GM12878 (cell line): ENCODE measurements at regions not wholly inside any gene's neighbourhood (a gene's known extent, or its start where the extent isn't known, plus 50 kb on each side); places are given as distances from the start of the nearest gene placed in this dataset.

Experiments used
- BMI1 ChIP-seq: fragments of 450-650 bp; IDR thresholded peaks from 2 replicates; pipeline ENCODE4 v1.6.1; 2016; ENCODE audit warnings: mild to moderate bottlenecking, moderate library complexity, borderline replicate concordance
- CREM ChIP-seq: IDR thresholded peaks from 2 replicates; pipeline ENCODE4 v1.6.1; 2014; ENCODE audit warnings: antibody characterized with exemption, low read depth
- FOS ChIP-seq: IDR thresholded peaks from 3 replicates; pipeline ENCODE4 v1.6.1; 2011; ENCODE audit warnings: borderline replicate concordance; ENCODE audit not compliant: insufficient read length; ENCODE audit errors: extremely low read depth
- FOXM1 ChIP-seq: IDR thresholded peaks from 2 replicates; pipeline ENCODE4 v1.6.1; 2012; ENCODE audit warnings: low read depth, mild to moderate bottlenecking, inconsistent platforms, low read length, moderate library complexity
- HDGF ChIP-seq: fragments of 450-650 bp; IDR thresholded peaks from 2 replicates; pipeline ENCODE4 v1.6.1; 2016; ENCODE audit warnings: antibody characterized with exemption
- MEF2A ChIP-seq: IDR thresholded peaks from 2 replicates; pipeline ENCODE4 v1.6.1; 2011; ENCODE audit warnings: low read depth, mild to moderate bottlenecking, low read length, moderate library complexity; ENCODE audit not compliant: insufficient read depth
- MTA2 ChIP-seq: fragments of 450-650 bp; IDR thresholded peaks from 2 replicates; pipeline ENCODE4 v1.6.1; 2016; ENCODE audit warnings: low read depth, mild to moderate bottlenecking, moderate library complexity
- PBX3 ChIP-seq: IDR thresholded peaks from 2 replicates; pipeline ENCODE4 v1.6.1; 2011; ENCODE audit warnings: mild to moderate bottlenecking, low read depth, low read length, moderate library complexity; ENCODE audit not compliant: insufficient replicate concordance
- RELB ChIP-seq: fragments of 450-650 bp; IDR thresholded peaks from 2 replicates; pipeline ENCODE4 v1.6.1; 2017; ENCODE audit warnings: low read depth, mild to moderate bottlenecking, moderate library complexity
- RUNX3 ChIP-seq: IDR thresholded peaks from 2 replicates; pipeline ENCODE4 v1.6.1; 2012; ENCODE audit warnings: low read length, inconsistent platforms
- SIN3A ChIP-seq: IDR thresholded peaks from 2 replicates; pipeline ENCODE4 v1.6.1; 2012; ENCODE audit warnings: low read depth, low read length, improper control_type of control experiment
- SMAD1 ChIP-seq: fragments of 450-650 bp; IDR thresholded peaks from 2 replicates; pipeline ENCODE4 v1.6.1; 2018; ENCODE audit warnings: mild to moderate bottlenecking, low read depth; ENCODE audit not compliant: partially characterized antibody
- SRF ChIP-seq, 2 experiments: IDR thresholded peaks; 2 replicates each; pipeline ENCODE4 v1.6.1; 2011; ENCODE audit warnings: low read depth in 2 of 2, low read length in 2 of 2, mild to moderate bottlenecking in 1 of 2, moderate library complexity in 1 of 2
- SUPT20H ChIP-seq: IDR thresholded peaks from 2 replicates; pipeline ENCODE4 v1.6.1; 2011; ENCODE audit warnings: low read depth, mild to moderate bottlenecking, low read length, moderate library complexity, borderline replicate concordance; ENCODE audit not compliant: control insufficient read depth
- WRNIP1 ChIP-seq: IDR thresholded peaks from 2 replicates; pipeline ENCODE4 v1.6.1; 2011; ENCODE audit warnings: low read depth, low read length, improper control_type of control experiment, borderline replicate concordance
- ZBTB33 ChIP-seq: fragments of 450-650 bp; IDR thresholded peaks from 2 replicates; pipeline ENCODE4 v1.6.1; 2017; ENCODE audit warnings: mild to moderate bottlenecking
- ZBTB40 ChIP-seq: fragments of 450-650 bp; IDR thresholded peaks from 2 replicates; pipeline ENCODE4 v1.6.1; 2016; ENCODE audit warnings: mild to moderate bottlenecking, moderate library complexity, borderline replicate concordance
- ZNF217 ChIP-seq: fragments of 450-650 bp; IDR thresholded peaks from 2 replicates; pipeline ENCODE4 v1.6.1; 2017; ENCODE audit warnings: antibody characterized with exemption, mild to moderate bottlenecking
- ZNF274 ChIP-seq: IDR thresholded peaks from one replicate; pipeline ENCODE4 v1.8.0; 2011; ENCODE audit not compliant: insufficient read length, insufficient read depth

GRCh38 chr6:84332139-84333034 lies 104.9 kb upstream of the CEP162 start (continued):
- TF ChIP-seq ZBTB40: no peak
- no peak for TF ChIP-seq SIN3A
- TF ChIP-seq MEF2A: peak; percentile 94
- TF ChIP-seq BMI1: peak; percentile 30; the same call in 1 of the 2 replicates
- no peak for TF ChIP-seq HDGF
- no peak for TF ChIP-seq WRNIP1
- TF ChIP-seq PBX3: no peak
- no peak for TF ChIP-seq SUPT20H
- TF ChIP-seq FOXM1: peak; percentile 40; the same call in 1 of the 2 replicates
- TF ChIP-seq CREM: peak; percentile 54; the same call in 1 of the 2 replicates
- peak; percentile 87 for TF ChIP-seq MTA2
- no peak for TF ChIP-seq SMAD1
- no peak for TF ChIP-seq ZBTB33
- TF ChIP-seq FOS: no peak
- TF ChIP-seq ZNF217: 0 out of 2 replicates have a peak, but pooled peaks have one; percentile 73
- peak; percentile 23; the same call in 1 of the 2 replicates for TF ChIP-seq RUNX3
- TF ChIP-seq RELB: peak; percentile 82; the same call in 1 of the 2 replicates
- no peak for TF ChIP-seq SRF (IDR thresholded peaks at IDR 0.05; ENCODE audit: low read depth in 2 of 2, low read length in 2 of 2)
- no peak for TF ChIP-seq ZNF274
